COR-L47 (cell line): ENCODE measurements at regions not wholly inside any gene's neighbourhood (a gene's known extent, or its start where the extent isn't known, plus 50 kb on each side); places are given as distances from the start of the nearest gene placed in this dataset.

Experiments
- DNase-seq: peaks from one replicate; lab custom pipeline; 2025; lab: John Stamatoyannopoulos, UW

GRCh38 chr5:133687212-133688061, 75.1 kb upstream of the FSTL4 start:
- DNase-seq = no peak

GRCh38 chr5:133686566-133686965, 74.2 kb upstream of the FSTL4 start:
- no peak for DNase-seq

GRCh38 chr5:133685402-133686018, 73.2 kb upstream of the FSTL4 start:
- DNase-seq = no peak

- DNase-seq = no peak
Observed at GRCh38 chr5:133683646-133684596, 71.6 kb upstream of the FSTL4 start.

GRCh38 chr5:133682451-133682850, 70.1 kb upstream of the FSTL4 start:
- DNase-seq = no peak

- no peak for DNase-seq
Observed at GRCh38 chr5:133681896-133682295, 69.6 kb upstream of the FSTL4 start.

- DNase-seq = no peak
Observed at GRCh38 chr5:133680830-133681565, 68.7 kb upstream of the FSTL4 start.

GRCh38 chr5:133679534-133679933, 67.2 kb upstream of the FSTL4 start:
- DNase-seq = no peak

- DNase-seq = no peak
Observed at GRCh38 chr5:133675376-133676154, 63.2 kb upstream of the FSTL4 start.

- no peak for DNase-seq
Observed at GRCh38 chr5:133670336-133670735, 58.0 kb upstream of the FSTL4 start.

GRCh38 chr5:133669472-133669871, 57.1 kb upstream of the FSTL4 start:
- no peak for DNase-seq

- no peak for DNase-seq
Observed at GRCh38 chr5:133668458-133668857, 56.1 kb upstream of the FSTL4 start.

GRCh38 chr5:133667217-133667616, 54.9 kb upstream of the FSTL4 start:
- no peak for DNase-seq

GRCh38 chr5:133665571-133665970, 53.2 kb upstream of the FSTL4 start:
- no peak for DNase-seq

- no peak for DNase-seq
Observed at GRCh38 chr5:133664422-133664821, 52.1 kb upstream of the FSTL4 start.

GRCh38 chr5:133663397-133664054, 51.2 kb upstream of the FSTL4 start:
- DNase-seq = no peak

- DNase-seq = no peak
Observed at GRCh38 chr5:133662578-133662977, 50.2 kb upstream of the FSTL4 start.
